SK-N-MC (cell line): ENCODE measurements at regions not wholly inside any gene's neighbourhood (a gene's known extent, or its start where the extent isn't known, plus 50 kb on each side); places are given as distances from the start of the nearest gene placed in this dataset.
A peak's percentile ranks its signal among the peaks of the same experiment; 100 is the strongest.

Experiments used
- DNase-seq: peaks from one replicate; pipeline ENCODE4 v3.0.0-alpha.2; 2011; ENCODE audit warnings: low read depth, low spot score
- H3K27ac ChIP-seq: fragments of 200-600 bp; sonication (generic); 2 replicates; pipeline ENCODE4 v1.5.1; 2016; ENCODE audit warnings: mixed run types
- H3K36me3 ChIP-seq: fragments of 200-600 bp; sonication (generic); 2 replicates; pipeline ENCODE4 v1.6.1; 2017; ENCODE audit warnings: antibody characterized with exemption, low read length, mixed read lengths; ENCODE audit not compliant: insufficient read depth
- H3K4me3 ChIP-seq: fragments of 200-600 bp; sonication (generic); 2 replicates; pipeline ENCODE4 v1.5.1; 2016
- H3K9ac ChIP-seq: fragments of 200-600 bp; sonication (generic); 2 replicates; pipeline ENCODE4 v1.8.0; 2017; ENCODE audit warnings: mixed run types, mixed read lengths; ENCODE audit not compliant: insufficient read length
- H3K9me3 ChIP-seq: fragments of 200-600 bp; sonication (generic); 2 replicates; pipeline ENCODE4 v1.6.1; 2017; ENCODE audit warnings: low read depth, mild to moderate bottlenecking, antibody characterized with exemption, low read length, moderate library complexity, mixed read lengths
- EZH2 ChIP-seq: fragments of 200-600 bp; sonication (generic); IDR thresholded peaks from one replicate; pipeline ENCODE4 v1.6.1; 2017; ENCODE audit warnings: antibody characterized with exemption
- FOXP2 ChIP-seq: optimal IDR thresholded peaks from 2 replicates; pipeline ENCODE3; 2011; ENCODE audit warnings: mild to moderate bottlenecking, moderate library complexity; ENCODE audit not compliant: insufficient read depth; ENCODE audit errors: extremely low read length, control extremely low read depth
- POLR2AphosphoS5 ChIP-seq: IDR thresholded peaks from 2 replicates; pipeline ENCODE4 v1.6.1; 2012; ENCODE audit warnings: mild to moderate bottlenecking, low read depth, low read length, borderline replicate concordance

DNA sequence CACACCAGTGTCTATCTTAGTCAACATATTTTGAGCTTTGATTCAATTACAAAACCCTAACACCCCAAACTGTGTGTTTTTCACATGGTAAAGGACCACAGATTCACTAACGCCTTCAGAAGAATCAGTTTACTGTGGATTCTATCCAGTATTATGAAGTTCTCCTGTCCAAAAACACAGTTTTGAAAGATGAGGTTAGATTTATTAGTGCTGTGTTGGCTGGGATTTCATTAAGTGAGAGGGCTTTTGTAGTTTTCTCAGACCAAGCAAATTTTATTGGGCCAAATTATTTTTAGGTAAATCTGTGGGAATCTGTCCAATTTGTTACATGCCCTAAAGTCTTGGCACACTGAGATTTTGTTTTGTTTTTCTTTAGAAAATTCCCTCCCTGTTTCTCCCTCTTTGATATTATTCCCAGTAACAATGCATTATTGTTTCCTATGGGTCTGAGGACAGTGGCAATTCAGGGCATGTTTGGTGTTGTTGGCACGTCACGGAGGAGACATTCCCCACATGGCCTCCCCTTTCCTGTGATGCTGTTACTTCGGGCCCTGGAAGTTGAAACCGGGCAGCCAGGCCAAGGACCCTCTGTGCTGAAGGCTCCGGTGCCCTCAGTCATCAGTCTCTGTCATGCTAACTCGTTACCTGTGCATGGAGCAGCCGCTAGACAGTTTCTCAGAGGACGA, 87.5 kb upstream of the ALKAL2 start:
- no peak overlapping the region for H3K9ac ChIP-seq
- no peak for TF ChIP-seq EZH2
- no peak for TF ChIP-seq POLR2AphosphoS5
- TF ChIP-seq FOXP2: no peak
- no peaks in the 10 kb centered on the region for H3K9me3 ChIP-seq
- H3K27ac ChIP-seq: no peak overlapping the region
- DNase-seq: no peak
- no peak overlapping the region for H3K4me3 ChIP-seq
- no peaks in the 10 kb centered on the region for H3K36me3 ChIP-seq

DNA sequence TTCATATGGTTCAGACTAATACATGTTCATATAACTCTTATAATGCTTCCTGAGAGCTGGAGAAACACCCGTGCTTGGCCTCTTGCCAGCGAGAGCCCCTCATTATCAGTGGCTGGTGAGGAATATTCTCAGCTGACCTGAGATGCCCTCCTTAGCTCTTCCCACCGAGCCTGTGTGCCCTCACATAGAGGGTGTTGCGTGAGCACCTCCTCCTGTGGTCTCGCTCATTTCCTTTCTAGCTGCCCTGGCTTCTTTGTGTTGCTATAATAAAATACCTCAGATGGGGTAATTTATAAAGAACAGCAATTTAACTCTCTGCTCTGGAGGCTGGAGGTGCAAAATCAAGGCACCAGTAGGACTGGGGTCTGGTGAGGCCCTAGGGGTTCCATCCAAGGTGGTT, 80.5 kb upstream of the ALKAL2 start:
- TF ChIP-seq FOXP2 (no peak), POLR2AphosphoS5 (no peak), EZH2 (no peak)
- no peak overlapping the region for H3K9ac ChIP-seq
- no peak for DNase-seq
- H3K4me3 ChIP-seq: no peak overlapping the region
- no peaks in the 10 kb centered on the region for H3K9me3 ChIP-seq
- no peak overlapping the region for H3K27ac ChIP-seq
- H3K36me3 ChIP-seq: no peaks in the 10 kb centered on the region

DNA sequence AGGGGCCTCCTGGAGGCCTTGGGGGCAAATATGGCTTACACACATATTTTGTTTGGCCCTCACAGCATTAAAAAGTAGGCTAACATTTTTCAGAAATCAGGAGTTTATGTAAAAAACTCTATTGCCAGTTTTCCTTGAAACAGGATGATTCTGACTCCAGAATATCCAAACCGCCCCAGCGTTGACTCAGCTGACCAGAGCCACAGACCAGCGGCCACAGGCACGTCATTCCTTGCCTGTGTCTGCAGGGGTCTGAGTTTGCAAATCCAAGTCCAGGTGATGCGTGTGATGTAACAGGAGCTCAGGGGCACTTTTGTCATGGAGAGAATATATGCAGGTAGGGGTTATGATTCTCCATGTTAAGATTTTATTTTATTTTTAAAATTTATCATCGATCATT, 79.4 kb upstream of the ALKAL2 start:
- H3K36me3 ChIP-seq: no peaks in the 10 kb centered on the region
- H3K9me3 ChIP-seq: no peaks in the 10 kb centered on the region
- no peak for DNase-seq
- no peak for TF ChIP-seq FOXP2
- TF ChIP-seq POLR2AphosphoS5: no peak
- H3K4me3 ChIP-seq: no peak overlapping the region
- no peak overlapping the region for H3K27ac ChIP-seq
- no peak overlapping the region for H3K9ac ChIP-seq

DNA sequence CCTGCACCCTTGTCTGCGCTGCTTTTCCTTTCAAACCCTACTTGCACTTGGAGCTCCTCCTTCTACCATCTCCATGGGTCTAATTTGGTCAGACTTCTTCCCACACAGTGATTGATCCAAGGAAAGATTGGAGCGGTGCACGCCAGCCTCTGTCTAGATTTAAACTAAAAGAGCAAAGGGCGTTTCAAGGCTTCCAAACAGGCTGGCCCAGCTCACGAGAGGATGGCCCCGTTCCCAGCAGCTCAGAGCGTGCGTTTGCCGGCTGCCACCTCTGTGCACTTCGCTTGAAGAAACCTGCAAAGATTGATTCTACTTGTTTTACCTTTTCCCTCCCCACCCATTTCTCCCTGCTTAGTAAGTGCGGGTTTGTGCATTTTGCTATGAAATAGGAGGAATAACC, 78.8 kb upstream of the ALKAL2 start:
- Histone ChIP-seq H3K9me3 (no peaks in the 10 kb centered on the region), H3K4me3 (no peak overlapping the region), H3K9ac (no peak overlapping the region), H3K36me3 (no peaks in the 10 kb centered on the region), H3K27ac (no peak overlapping the region)
- TF ChIP-seq EZH2 (no peak), POLR2AphosphoS5 (no peak), FOXP2 (no peak)
- no peak for DNase-seq

DNA sequence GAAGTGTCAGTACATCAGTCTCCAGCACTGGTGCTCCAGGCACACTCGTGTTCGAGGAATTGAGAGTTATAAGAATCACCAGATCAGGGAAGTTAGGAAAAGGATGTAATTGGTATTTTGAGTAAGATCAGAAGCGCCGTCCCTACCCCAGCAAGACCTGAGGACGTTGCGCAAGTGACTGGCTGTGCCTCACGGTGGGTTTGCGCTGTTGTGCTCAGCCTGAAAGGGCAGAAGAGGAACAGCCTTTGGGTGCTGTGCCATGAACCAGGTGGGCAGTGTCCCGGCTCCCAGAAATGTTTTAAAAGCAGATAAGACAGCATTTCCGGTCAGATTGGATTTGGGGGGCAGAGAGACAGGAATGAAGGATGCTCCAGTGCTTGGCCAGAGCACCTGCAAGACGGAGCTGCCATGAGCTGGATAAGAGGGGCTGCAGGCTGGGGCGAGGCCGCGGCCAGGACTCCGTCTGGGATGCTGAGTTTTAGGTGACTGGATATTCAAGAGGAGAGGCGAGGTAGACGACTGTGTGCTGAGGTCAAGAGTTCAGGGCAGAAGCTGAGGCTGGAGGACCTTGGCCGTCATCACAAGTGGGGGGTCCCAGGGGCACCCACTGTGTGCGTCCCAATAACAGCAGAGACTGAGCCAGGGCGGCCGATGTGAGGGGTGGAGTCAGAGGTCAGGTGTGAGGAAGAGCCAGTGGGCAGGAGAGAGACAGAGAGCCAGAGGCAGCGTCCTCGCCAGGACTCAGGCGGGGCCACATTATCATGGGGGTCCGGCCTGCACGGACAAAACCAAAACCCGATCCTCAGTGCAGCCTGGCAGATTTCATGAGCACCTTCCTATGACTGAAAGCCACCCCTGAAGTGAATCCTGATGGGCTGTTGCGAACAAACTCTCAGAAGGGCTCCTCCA, 77.7 kb upstream of the ALKAL2 start:
- H3K36me3 ChIP-seq: no peaks in the 10 kb centered on the region
- H3K27ac ChIP-seq: no peak overlapping the region
- no peak overlapping the region for H3K9ac ChIP-seq
- no peaks in the 10 kb centered on the region for H3K9me3 ChIP-seq
- TF ChIP-seq POLR2AphosphoS5: no peak
- no peak for TF ChIP-seq EZH2
- no peak for TF ChIP-seq FOXP2
- H3K4me3 ChIP-seq: no peak overlapping the region
- DNase-seq: no peak

DNA sequence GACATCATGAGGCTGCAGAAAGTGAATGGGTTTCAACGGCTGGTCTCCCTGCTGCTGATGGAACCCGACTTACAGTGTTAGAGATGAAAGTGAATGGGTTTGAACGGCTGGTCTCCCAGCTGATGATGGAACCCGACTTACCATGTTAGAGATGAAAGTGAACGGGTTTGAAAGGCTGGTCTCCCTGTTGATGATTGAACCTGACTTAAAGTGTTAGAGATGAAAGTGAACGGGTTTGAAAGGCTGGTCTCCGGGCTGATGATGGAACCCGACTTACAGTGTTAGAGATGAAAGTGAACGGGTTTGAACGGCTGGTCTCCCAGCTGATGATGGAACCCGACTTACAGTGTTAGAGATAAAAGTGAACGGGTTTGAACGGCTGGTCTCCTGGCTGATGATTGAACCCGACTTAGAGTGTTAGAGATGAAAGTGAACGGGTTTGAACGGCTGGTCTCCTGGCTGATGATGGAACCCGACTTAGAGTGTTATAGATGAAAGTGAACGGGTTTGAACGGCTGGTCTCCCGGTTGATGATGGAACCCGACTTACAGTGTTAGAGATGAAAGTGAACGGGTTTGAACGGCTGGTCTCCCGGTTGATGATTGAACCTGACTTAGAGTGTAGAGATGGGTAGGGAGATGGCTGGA, 76.1 kb upstream of the ALKAL2 start:
- Histone ChIP-seq H3K9me3 (no peaks in the 10 kb centered on the region), H3K27ac (no peak overlapping the region), H3K36me3 (no peaks in the 10 kb centered on the region), H3K9ac (no peak overlapping the region), H3K4me3 (no peak overlapping the region)
- no peak for TF ChIP-seq POLR2AphosphoS5
- TF ChIP-seq EZH2: peak; percentile 99
- DNase-seq: no peak

DNA sequence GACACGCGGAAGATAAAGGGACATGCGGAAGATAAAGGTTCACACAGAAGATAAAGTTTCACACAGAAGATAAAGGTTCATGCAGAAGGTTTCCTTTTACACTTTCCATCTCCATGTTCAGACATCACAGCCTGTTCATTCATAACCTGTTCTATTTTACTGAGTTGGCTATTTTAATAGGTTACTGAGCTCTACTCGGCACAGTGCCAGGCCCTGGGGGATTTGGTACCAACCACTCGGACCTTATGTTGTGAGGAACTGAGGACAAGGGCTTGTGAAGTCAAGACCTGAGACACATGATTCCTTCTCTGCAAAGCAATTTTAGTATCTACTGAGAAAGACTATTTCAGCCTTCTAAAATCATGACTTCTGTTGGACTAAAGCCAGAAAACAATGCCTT, 75.0 kb upstream of the ALKAL2 start:
- no peak overlapping the region for H3K9ac ChIP-seq
- TF ChIP-seq FOXP2: no peak
- no peak for TF ChIP-seq POLR2AphosphoS5
- no peak for TF ChIP-seq EZH2
- no peak overlapping the region for H3K4me3 ChIP-seq
- no peak overlapping the region for H3K27ac ChIP-seq
- no peaks in the 10 kb centered on the region for H3K9me3 ChIP-seq
- no peak for DNase-seq
- no peaks in the 10 kb centered on the region for H3K36me3 ChIP-seq

DNA sequence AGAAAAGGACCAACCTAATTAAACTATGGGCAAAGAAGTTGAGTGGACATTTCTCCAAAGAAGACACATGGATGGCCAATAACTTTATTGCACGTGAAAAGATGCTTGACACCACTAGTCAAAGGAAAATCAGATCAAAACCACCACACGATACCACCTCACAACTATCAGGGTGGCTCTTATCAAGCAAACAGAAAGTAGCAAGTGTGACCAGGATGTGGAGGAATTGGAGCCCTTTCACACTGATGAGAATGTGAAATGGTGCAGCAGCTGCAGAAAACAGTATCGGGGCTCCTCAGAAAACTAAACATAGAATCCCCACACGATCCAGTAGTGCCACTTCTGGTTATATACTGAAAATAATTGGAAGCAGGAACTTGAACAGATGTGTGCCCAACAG, 72.2 kb upstream of the ALKAL2 start:
- Histone ChIP-seq H3K27ac (no peak overlapping the region), H3K9me3 (no peaks in the 10 kb centered on the region), H3K9ac (no peak overlapping the region), H3K36me3 (no peaks in the 10 kb centered on the region), H3K4me3 (no peak overlapping the region)
- no peak for TF ChIP-seq FOXP2
- TF ChIP-seq POLR2AphosphoS5: no peak
- TF ChIP-seq EZH2: no peak
- DNase-seq: no peak

DNA sequence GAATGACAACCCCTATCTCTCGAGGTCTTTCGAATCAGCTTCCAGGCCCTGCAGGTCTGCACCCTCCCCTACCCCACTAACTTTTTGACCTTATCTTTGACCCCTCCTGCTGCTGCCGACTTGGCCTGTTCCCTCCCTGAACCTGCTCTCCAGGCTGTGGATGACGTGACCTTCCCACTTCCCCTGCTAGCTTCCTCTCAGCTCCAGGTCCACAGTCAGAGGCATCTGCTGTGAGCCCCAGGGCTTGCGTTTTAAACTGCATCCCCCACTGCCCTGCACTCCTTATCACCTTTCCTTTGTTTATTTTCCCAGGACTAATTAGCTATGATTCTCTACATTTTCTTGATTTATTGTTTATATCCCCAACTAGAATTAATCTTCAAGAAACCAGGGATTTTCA, 71.2 kb upstream of the ALKAL2 start:
- no peak overlapping the region for H3K4me3 ChIP-seq
- no peaks in the 10 kb centered on the region for H3K9me3 ChIP-seq
- no peak overlapping the region for H3K9ac ChIP-seq
- no peaks in the 10 kb centered on the region for H3K36me3 ChIP-seq
- no peak overlapping the region for H3K27ac ChIP-seq
- TF ChIP-seq FOXP2: no peak
- TF ChIP-seq EZH2: no peak
- TF ChIP-seq POLR2AphosphoS5: no peak
- no peak for DNase-seq
